ENCODE measurements at regions not wholly inside any gene's neighbourhood (a gene's known extent, or its start where the extent isn't known, plus 50 kb on each side); places are given as distances from the start of the nearest gene placed in this dataset.

DNA sequence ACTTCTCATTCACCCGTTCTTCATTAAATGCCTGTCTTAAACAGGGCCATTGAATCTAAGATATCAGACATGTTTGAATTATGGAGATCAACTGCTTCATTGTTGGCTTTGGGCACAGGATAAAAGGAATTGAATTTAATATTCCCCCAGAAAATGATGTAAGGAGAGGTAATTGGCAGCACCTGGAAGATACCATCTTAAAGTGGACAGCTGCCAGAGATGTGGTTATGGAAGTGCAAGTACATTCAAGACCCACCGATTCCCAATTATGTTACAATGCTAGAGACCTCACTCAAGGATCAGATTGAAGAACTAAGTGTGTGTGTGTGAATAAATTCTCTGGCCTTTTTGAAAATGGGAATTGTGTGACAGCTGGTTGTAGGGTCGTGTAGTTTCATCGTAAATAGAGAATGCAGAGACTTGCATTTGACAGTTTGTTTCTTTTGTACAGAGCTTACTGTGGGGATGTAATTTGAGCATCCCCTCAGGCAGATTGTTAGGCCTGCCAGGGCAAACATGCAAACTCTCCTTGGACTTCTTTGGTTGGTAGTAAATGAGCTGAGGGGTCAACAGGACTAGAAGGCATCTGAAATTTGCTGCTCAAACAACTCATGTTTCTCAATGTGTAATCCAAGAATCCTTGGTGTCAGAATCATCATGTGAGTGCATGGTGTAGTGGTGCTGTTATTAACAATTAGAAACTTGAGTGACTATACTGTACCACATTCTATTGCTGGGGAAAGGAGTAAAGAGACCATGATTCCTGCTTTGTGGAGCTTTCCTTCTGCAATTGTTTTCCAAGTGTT, 359.2 kb upstream of the THRB start:
- TF ChIP-seq CEBPB (IDR thresholded peaks at IDR 0.05; ENCODE audit: low read depth, low read length) (no peak), FOS (IDR thresholded peaks at IDR 0.05; ENCODE audit: low read depth, low read length) (no peak), POLR2A (IDR thresholded peaks at IDR 0.05; ENCODE audit: low read depth, low read length) (no peak), MAFK (IDR thresholded peaks at IDR 0.05; ENCODE audit: low read depth, low read length) (no peak), CHD1 (IDR thresholded peaks at IDR 0.05; ENCODE audit: low read depth, low read length) (no peak), MAZ (IDR thresholded peaks at IDR 0.05; ENCODE audit: borderline replicate concordance, low read depth, low read length) (no peak), RAD21 (IDR thresholded peaks at IDR 0.05; ENCODE audit: low read length) (no peak)
- TF ChIP-seq, protein P1, sequence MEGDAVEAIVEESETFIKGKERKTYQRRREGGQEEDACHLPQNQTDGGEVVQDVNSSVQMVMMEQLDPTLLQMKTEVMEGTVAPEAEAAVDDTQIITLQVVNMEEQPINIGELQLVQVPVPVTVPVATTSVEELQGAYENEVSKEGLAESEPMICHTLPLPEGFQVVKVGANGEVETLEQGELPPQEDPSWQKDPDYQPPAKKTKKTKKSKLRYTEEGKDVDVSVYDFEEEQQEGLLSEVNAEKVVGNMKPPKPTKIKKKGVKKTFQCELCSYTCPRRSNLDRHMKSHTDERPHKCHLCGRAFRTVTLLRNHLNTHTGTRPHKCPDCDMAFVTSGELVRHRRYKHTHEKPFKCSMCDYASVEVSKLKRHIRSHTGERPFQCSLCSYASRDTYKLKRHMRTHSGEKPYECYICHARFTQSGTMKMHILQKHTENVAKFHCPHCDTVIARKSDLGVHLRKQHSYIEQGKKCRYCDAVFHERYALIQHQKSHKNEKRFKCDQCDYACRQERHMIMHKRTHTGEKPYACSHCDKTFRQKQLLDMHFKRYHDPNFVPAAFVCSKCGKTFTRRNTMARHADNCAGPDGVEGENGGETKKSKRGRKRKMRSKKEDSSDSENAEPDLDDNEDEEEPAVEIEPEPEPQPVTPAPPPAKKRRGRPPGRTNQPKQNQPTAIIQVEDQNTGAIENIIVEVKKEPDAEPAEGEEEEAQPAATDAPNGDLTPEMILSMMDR (conservative IDR thresholded peaks at IDR 0.05; ENCODE audit: low read depth, low read length): no peak
- TF ChIP-seq, protein P2, sequence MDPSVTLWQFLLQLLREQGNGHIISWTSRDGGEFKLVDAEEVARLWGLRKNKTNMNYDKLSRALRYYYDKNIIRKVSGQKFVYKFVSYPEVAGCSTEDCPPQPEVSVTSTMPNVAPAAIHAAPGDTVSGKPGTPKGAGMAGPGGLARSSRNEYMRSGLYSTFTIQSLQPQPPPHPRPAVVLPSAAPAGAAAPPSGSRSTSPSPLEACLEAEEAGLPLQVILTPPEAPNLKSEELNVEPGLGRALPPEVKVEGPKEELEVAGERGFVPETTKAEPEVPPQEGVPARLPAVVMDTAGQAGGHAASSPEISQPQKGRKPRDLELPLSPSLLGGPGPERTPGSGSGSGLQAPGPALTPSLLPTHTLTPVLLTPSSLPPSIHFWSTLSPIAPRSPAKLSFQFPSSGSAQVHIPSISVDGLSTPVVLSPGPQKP (IDR thresholded peaks at IDR 0.05; ENCODE audit: borderline replicate concordance, low read depth, low read length): no peak
